PC-9 (cell line): ENCODE measurements at regions not wholly inside any gene's neighbourhood (a gene's known extent, or its start where the extent isn't known, plus 50 kb on each side); places are given as distances from the start of the nearest gene placed in this dataset.

ENCODE experiments used
- CTCF ChIP-seq: fragments of 200-600 bp; sonication (generic); conservative IDR thresholded peaks from 2 replicates; pipeline ENCODE4 v1.6.1; 2017; ENCODE audit warnings: mixed run types, antibody characterized with exemption, mild to moderate bottlenecking, moderate library complexity
- EZH2 ChIP-seq: fragments of 200-600 bp; sonication (generic); IDR thresholded peaks from 2 replicates; pipeline ENCODE4 v1.8.0; 2017; ENCODE audit warnings: antibody characterized with exemption, low read depth

- no peak for TF ChIP-seq CTCF
- TF ChIP-seq EZH2, result no peak
These were observed 365.3 kb upstream of the TCF4 start for GRCh38 chr18:55953326-55953725.
